Choroid plexus epithelial cell (primary cell): ENCODE measurements at regions not wholly inside any gene's neighbourhood (a gene's known extent, or its start where the extent isn't known, plus 50 kb on each side); places are given as distances from the start of the nearest gene placed in this dataset.
A peak's percentile ranks its signal among the peaks of the same experiment; 100 is the strongest.

ENCODE experiments used
- DNase-seq: peaks from one replicate; pipeline ENCODE4 v3.0.0-alpha.2; 2010; ENCODE audit warnings: low read depth
- H3K4me3 ChIP-seq: 2 replicates; pipeline ENCODE4 v1.5.1; 2011; ENCODE audit warnings: low read depth, mild to moderate bottlenecking, control low read depth, low read length, moderate library complexity
- CTCF ChIP-seq: conservative IDR thresholded peaks from 2 replicates; pipeline ENCODE4 v1.5.1; 2011; ENCODE audit warnings: low read depth, mild to moderate bottlenecking, control low read depth, inconsistent platforms, low read length, moderate library complexity

- no peak for DNase-seq
- TF ChIP-seq CTCF, result no peak
- H3K4me3 ChIP-seq, result no peak overlapping the region
These were observed 135.2 kb downstream of the RFPL4B start for GRCh38 chr6:112482373-112482772.

DNA sequence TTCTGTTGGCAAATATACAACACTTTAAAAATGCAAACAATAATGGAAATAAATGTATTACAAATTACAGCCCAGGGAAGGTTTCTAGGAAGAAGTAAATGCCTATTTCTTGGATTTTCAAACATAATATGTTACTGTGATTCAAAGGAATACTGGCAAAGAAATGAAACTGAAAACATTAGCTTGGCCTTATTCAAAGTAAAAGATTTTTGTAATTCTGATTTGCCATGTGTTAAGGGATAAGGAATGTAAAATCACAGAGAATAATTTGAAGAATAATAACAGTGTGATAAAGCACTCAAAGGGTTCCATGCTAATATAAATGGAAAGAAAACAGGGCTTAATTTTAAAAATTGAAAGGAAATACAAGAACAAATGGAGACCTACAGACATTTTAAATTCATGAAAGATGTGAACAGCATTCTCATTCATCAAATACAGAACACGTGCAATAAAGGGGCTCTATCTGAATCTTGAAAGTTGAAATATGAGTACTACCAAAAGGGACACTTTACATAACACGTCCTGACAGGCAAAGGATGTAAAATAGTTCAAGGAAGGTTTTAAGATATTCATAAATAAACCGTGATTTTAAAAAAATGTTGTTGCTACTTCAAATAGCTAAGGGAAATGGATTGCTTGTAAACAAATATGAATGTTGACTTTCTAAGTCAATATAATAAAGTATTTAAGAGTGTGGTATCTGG, 138.1 kb downstream of the RFPL4B start:
- DNase-seq, result no peak
- TF ChIP-seq CTCF, result no peak
- no peak overlapping the region for H3K4me3 ChIP-seq

DNA sequence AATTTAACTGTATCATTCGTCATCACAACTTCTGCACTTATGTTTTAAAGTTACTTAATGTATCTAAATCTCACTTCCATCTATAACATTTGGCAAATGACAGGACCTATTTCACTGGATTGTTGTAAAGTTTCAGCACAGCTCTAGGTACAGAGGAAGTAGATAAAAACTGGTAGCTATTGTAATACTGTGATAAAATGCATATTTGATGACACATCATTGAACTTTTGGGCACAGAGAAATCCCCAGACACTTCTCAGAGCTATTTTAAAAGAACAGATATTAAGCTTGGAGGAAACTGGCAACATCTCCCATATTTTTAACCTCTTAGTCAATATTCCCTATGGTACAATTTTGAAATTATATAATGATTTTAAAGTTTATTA, 138.7 kb downstream of the RFPL4B start:
- TF ChIP-seq CTCF, result no peak
- no peak for DNase-seq
- H3K4me3 ChIP-seq, result no peak overlapping the region

- TF ChIP-seq CTCF, result no peak
- H3K4me3 ChIP-seq, result no peak overlapping the region
- no peak for DNase-seq
These were observed 139.3 kb downstream of the RFPL4B start for GRCh38 chr6:112486454-112486853.

- no peak for TF ChIP-seq CTCF
- H3K4me3 ChIP-seq, result no peak overlapping the region
- no peak for DNase-seq
These were observed 141.1 kb downstream of the RFPL4B start for GRCh38 chr6:112488238-112488637.

- DNase-seq, result peak; percentile 81
- TF ChIP-seq CTCF, result no peak
- peak overlapping the region; percentile 42 for H3K4me3 ChIP-seq
These were observed 154.6 kb downstream of the RFPL4B start for GRCh38 chr6:112501705-112502104.
